NCI-H2196 (cell line): ENCODE measurements at regions not wholly inside any gene's neighbourhood (a gene's known extent, or its start where the extent isn't known, plus 50 kb on each side); places are given as distances from the start of the nearest gene placed in this dataset.

Source experiments
- DNase-seq: peaks from one replicate; lab custom pipeline; 2025; ENCODE audit not compliant: unreplicated experiment; lab: John Stamatoyannopoulos, UW

DNA sequence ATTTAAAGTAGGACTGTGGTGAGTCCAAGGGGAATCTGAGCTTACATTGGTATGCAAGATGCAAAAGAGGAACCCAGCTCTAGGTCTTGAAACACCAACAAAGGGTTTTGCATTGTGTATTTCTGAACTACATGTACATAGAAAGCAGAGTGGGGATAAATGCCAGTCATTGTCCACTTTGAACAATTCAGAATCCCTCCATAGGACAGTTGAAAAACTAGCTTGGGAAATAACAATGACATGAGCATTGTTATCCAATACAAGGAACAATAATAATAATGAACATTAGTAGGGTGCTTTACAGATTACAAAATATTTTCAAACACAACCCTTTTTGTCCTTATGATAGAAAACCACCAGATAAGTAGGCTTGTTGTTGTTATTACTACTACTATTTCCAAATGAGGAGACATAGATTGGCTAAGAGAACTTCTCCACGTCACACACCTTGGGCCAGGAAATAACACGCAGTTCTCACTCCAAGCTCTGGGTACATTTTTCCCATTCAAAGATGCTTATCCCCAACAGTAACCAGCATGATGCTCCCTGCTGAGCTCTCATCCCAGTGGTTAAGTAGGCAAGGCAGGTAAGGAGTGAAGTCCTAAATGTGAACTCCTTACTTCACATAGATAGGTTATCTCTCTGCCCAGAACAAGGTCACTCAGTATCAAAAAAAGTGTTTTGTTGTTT is 51.7 kb upstream of the RASSF8 start:
- no peak for DNase-seq
